22Rv1 (cell line): ENCODE measurements at regions not wholly inside any gene's neighbourhood (a gene's known extent, or its start where the extent isn't known, plus 50 kb on each side); places are given as distances from the start of the nearest gene placed in this dataset.

Experiments
- ZFX ChIP-seq: fragments of 450-650 bp; IDR thresholded peaks from 2 replicates; pipeline ENCODE4 v1.6.1; 2017; ENCODE audit warnings: antibody characterized with exemption, borderline replicate concordance
- TF ChIP-seq, protein P1 (sequence below): fragments of 450-650 bp; IDR thresholded peaks from 2 replicates; pipeline ENCODE4 v1.5.1; 2017; ENCODE audit warnings: mild to moderate bottlenecking

DNA sequence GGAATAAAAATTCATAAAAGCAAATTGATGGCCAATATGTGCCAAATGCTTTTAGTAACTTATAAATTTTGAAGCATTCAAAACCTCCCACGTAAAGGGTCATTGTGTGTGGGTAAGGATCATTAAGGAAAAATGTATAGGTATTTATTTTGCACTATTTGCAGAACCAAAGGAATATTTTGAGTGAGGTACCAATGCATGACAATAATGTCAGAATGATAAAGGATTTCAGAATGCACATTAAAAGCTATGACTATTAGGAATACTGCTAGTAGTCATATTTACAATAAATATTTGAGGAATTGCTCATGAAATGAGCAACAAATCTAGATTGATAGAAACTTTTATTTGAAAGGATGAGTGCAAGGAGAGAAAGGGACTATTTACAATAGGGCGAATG, 932.8 kb downstream of the SLC6A15 start:
- TF ChIP-seq, protein P1, sequence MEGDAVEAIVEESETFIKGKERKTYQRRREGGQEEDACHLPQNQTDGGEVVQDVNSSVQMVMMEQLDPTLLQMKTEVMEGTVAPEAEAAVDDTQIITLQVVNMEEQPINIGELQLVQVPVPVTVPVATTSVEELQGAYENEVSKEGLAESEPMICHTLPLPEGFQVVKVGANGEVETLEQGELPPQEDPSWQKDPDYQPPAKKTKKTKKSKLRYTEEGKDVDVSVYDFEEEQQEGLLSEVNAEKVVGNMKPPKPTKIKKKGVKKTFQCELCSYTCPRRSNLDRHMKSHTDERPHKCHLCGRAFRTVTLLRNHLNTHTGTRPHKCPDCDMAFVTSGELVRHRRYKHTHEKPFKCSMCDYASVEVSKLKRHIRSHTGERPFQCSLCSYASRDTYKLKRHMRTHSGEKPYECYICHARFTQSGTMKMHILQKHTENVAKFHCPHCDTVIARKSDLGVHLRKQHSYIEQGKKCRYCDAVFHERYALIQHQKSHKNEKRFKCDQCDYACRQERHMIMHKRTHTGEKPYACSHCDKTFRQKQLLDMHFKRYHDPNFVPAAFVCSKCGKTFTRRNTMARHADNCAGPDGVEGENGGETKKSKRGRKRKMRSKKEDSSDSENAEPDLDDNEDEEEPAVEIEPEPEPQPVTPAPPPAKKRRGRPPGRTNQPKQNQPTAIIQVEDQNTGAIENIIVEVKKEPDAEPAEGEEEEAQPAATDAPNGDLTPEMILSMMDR: no peak
- TF ChIP-seq ZFX: no peak
